ENCODE measurements at regions not wholly inside any gene's neighbourhood (a gene's known extent, or its start where the extent isn't known, plus 50 kb on each side); places are given as distances from the start of the nearest gene placed in this dataset.

DNA sequence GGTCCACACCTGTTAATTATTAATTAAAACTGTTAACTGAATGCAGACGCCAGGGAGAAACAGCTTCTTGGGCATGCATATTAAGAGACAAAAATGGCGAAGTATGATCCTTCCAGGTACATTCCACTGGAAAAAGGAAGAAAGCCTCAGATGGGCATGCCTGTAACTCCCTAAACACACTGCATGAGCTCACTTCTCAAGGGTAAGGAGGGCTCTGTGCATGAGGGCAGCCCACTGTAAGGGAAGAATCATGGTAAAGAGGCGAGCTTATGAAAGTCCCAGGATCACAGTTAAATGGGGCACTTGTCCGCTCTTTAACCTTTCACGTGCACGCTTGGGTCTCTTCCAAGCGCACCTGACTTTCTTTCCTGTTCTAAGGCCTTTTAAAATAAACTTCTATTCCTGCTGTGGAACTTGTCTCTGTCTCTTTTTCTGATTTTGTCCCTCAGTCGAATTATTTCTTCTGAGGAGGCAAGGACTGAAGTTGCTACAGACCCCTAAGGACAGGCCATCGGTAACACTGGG, 321.7 kb downstream of the PPP1R2C start:
- TF ChIP-seq, protein P1, sequence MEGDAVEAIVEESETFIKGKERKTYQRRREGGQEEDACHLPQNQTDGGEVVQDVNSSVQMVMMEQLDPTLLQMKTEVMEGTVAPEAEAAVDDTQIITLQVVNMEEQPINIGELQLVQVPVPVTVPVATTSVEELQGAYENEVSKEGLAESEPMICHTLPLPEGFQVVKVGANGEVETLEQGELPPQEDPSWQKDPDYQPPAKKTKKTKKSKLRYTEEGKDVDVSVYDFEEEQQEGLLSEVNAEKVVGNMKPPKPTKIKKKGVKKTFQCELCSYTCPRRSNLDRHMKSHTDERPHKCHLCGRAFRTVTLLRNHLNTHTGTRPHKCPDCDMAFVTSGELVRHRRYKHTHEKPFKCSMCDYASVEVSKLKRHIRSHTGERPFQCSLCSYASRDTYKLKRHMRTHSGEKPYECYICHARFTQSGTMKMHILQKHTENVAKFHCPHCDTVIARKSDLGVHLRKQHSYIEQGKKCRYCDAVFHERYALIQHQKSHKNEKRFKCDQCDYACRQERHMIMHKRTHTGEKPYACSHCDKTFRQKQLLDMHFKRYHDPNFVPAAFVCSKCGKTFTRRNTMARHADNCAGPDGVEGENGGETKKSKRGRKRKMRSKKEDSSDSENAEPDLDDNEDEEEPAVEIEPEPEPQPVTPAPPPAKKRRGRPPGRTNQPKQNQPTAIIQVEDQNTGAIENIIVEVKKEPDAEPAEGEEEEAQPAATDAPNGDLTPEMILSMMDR (IDR thresholded peaks at IDR 0.05): no peak
- DNase-seq (no peak), ATAC-seq (no peak)
- intact Hi-C loops (cut with DNase I, micrococcal nuclease): no loop called here
- Histone ChIP-seq H3K9me3 (no peaks in the 10 kb centered on the region), H3K4me3 (no peak overlapping the region), H3K36me3 (ENCODE audit: low read depth) (no peaks in the 10 kb centered on the region), H3K4me1 (ENCODE audit: low read depth) (no peaks in the 10 kb centered on the region)

DNA sequence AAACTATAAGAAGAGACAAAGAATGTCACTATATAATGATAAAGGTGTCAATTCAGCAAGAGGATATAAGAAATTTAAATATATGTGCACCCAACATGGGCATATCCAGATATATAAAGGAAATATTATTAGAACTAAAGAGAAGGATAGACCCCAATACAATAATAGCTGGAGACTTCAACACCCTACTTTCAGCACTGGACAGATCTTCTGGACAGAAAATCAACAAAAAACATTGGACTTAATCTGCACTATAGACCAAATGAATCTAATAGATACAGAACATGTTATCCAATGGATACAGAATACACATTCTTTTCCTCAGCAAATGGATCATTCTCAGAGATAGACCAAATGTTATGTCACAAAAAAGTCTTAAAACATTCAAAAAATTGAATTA, 327.7 kb downstream of the PPP1R2C start:
- DNase-seq (no peak), ATAC-seq (no peak)
- Histone ChIP-seq H3K4me3 (no peak overlapping the region), H3K4me1 (ENCODE audit: low read depth) (no peaks in the 10 kb centered on the region), H3K9me3 (no peaks in the 10 kb centered on the region), H3K36me3 (ENCODE audit: low read depth) (no peaks in the 10 kb centered on the region)
- TF ChIP-seq, protein P1 (IDR thresholded peaks at IDR 0.05): no peak
- intact Hi-C loops (cut with DNase I, micrococcal nuclease): no loop called here

DNA sequence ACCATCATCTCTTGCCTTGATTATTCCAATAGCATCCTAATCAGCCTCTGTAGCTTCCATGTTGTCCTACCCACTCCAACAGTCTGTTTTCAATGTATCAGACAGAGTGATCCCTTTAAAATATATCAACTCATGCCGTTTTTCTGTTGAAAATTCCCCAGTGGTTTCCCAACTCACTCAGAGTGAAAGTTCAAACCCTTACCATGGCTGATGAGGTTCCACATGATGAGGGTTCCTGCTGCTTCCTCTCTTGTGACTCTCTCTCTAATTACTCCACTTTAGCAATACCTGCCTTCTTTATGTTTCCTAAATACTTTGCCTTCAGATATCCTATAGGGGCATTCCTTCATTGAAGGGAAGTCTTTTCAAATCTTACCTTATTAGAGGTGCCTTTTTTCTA, 334.7 kb downstream of the PPP1R2C start:
- no peak for DNase-seq
- no peak for ATAC-seq
- H3K9me3 ChIP-seq: no peaks in the 10 kb centered on the region
- no peak overlapping the region for H3K4me3 ChIP-seq
- intact Hi-C loops (cut with DNase I, micrococcal nuclease): no loop called here
- TF ChIP-seq, protein P1 (IDR thresholded peaks at IDR 0.05): no peak
- no peaks in the 10 kb centered on the region for H3K36me3 ChIP-seq (ENCODE audit: low read depth)
- no peaks in the 10 kb centered on the region for H3K4me1 ChIP-seq (ENCODE audit: low read depth)

DNA sequence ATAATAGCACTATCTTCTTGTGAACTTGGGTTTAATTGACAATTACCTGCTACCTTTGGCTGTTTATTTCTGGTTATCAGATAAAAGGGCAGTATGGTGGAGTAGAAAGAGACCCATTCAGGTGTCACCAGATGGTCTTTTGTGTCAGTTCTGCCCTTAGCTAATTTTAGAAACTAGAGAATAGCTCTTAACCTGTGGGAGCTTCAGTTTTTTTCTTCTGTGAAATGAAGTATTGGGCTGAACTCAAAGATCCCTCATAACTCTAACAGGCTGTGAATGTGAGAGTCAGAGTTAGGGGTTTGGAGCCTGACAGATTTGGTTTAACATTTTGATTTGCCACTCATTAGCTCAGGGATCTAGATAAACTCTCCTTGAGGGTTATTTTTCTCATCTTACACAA, 335.2 kb downstream of the PPP1R2C start:
- ATAC-seq (no peak), DNase-seq (no peak)
- intact Hi-C loops (cut with DNase I, micrococcal nuclease): no loop called here
- Histone ChIP-seq H3K36me3 (ENCODE audit: low read depth) (no peaks in the 10 kb centered on the region), H3K9me3 (no peaks in the 10 kb centered on the region), H3K4me1 (ENCODE audit: low read depth) (no peaks in the 10 kb centered on the region), H3K4me3 (no peak overlapping the region)
- TF ChIP-seq, protein P1 (IDR thresholded peaks at IDR 0.05): no peak

DNA sequence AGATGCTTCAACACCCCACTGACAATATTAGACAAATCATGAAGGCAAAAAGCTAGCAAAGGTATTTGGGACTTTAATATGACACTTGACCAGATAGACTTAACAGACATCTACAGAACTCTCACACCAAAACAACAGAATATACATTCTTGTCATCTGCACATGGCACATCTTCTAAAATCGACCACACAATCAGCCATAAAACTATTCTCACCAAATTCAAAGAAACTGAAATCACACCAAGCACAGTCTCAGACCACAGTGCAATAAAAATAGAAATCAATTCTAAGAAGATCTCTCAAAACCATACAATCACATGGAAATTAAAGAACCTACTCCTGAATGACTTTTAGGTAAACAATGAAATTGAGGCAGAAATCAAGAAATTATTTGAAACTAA, 340.8 kb downstream of the PPP1R2C start:
- TF ChIP-seq, protein P1 (IDR thresholded peaks at IDR 0.05): no peak
- Histone ChIP-seq H3K4me3 (no peak overlapping the region), H3K9me3 (no peaks in the 10 kb centered on the region), H3K36me3 (ENCODE audit: low read depth) (no peaks in the 10 kb centered on the region), H3K4me1 (ENCODE audit: low read depth) (no peaks in the 10 kb centered on the region)
- intact Hi-C loops (cut with DNase I, micrococcal nuclease): no loop called here
- no peak for DNase-seq
- no peak for ATAC-seq

All from mucosa of descending colon (tissue), 3 donors.